ENCODE measurements at regions not wholly inside any gene's neighbourhood (a gene's known extent, or its start where the extent isn't known, plus 50 kb on each side); places are given as distances from the start of the nearest gene placed in this dataset.
"Not testable (repeated sequence)": the region's sequence is repeated elsewhere in the genome, so short reads cannot be mapped to it uniquely, and the experiment has no call there.

GRCh38 chr9:78905387-78905786 is 608.5 kb downstream of the PSAT1 start:
- no peak for TF ChIP-seq CTCF (IDR thresholded peaks at IDR 0.05; ENCODE audit: insufficient read depth, missing control alignments)
- FAIRE-seq (no peak), DNase-seq (ENCODE audit: insufficient read length, low spot score) (no peak)

GRCh38 chr9:78905986-78906755 is 609.2 kb downstream of the PSAT1 start:
- DNase-seq (ENCODE audit: insufficient read length, low spot score), result no peak
- no peak for FAIRE-seq
- TF ChIP-seq CTCF (IDR thresholded peaks at IDR 0.05; ENCODE audit: insufficient read depth, missing control alignments), result no peak

- DNase-seq (ENCODE audit: insufficient read length, low spot score), result no peak
- no peak for TF ChIP-seq CTCF (IDR thresholded peaks at IDR 0.05; ENCODE audit: insufficient read depth, missing control alignments)
- FAIRE-seq, result no peak
Measured at GRCh38 chr9:78909566-78909965, 612.6 kb downstream of the PSAT1 start.

DNA sequence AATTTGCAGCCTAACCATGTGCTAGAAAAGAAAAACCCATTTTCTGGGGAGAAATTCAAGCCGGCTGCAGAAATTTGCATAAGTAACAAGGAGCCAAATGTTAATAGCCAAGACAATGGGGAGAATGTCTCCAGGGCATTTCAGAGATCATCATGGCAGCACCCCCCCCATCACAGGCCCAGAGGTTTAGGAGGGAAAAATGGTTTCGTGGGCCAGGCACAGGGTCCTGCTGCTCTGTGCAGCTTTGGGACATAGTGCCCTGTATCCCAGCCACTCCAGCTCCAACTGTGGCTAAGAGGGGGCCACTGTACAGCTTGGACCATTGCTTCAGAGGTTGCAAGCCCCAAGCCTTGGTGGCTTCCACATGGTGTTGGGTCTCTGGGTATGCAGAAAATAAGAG is 620.0 kb downstream of the PSAT1 start:
- not testable (repeated sequence) for FAIRE-seq

DNA sequence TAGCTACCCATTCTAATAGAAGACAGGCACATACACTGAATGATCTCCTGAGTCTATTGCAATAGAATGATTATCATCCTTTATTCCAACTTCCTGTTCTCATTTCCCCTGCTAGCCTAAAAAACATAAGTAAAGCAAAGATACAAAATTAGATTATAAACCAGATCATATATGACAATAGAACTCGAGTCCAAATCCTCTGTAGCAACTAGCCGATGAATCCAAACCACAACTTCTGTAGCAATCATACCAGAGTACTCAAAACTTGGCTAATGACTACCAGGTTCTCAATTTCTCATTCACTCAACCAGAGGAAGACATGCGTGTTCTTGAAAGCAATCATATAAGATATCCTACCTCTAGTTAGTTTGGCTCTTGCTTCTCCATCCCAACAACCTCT is 622.1 kb downstream of the PSAT1 start:
- no peak for TF ChIP-seq CTCF (IDR thresholded peaks at IDR 0.05; ENCODE audit: insufficient read depth, missing control alignments)
- no peak for FAIRE-seq
- no peak for DNase-seq (ENCODE audit: insufficient read length, low spot score)

More for the DNA sequence above, 620.0 kb downstream of the PSAT1 start:
- not testable (repeated sequence) for DNase-seq (ENCODE audit: insufficient read length, low spot score)

DNA sequence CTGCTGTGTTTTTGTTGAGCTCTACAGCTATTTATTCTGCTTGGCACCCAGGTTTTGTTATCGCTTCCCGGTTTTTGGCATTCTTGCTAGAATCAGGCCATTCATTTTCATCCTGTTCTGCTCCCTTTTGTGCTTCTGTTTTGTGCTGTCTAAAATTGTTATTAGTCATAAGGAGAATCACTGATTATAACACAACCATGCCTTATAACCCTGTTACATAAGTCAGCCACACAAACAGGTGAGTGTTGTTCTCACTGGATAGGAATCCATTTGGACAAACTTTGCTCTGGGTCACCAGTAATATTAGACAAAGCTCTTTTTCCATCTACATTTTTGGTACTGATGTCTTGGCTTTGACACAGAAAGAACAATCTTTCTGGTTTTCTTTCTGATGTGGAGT is 622.8 kb downstream of the PSAT1 start:
- DNase-seq (ENCODE audit: insufficient read length, low spot score), result no peak
- TF ChIP-seq CTCF (IDR thresholded peaks at IDR 0.05; ENCODE audit: insufficient read depth, missing control alignments), result no peak
- no peak for FAIRE-seq

GRCh38 chr9:78921341-78921740 is 624.4 kb downstream of the PSAT1 start:
- no peak for FAIRE-seq
- no peak for TF ChIP-seq CTCF (IDR thresholded peaks at IDR 0.05; ENCODE audit: insufficient read depth, missing control alignments)
- DNase-seq (ENCODE audit: insufficient read length, low spot score), result no peak

All from D721Med (cell line).